HEK293 (cell line): ENCODE measurements at regions not wholly inside any gene's neighbourhood (a gene's known extent, or its start where the extent isn't known, plus 50 kb on each side); places are given as distances from the start of the nearest gene placed in this dataset.

Experiments used
- GLIS1 ChIP-seq: fragments of 450-650 bp; formaldehyde crosslinking; IDR thresholded peaks from 2 replicates; pipeline ENCODE4 v1.5.1; 2016; ENCODE audit warnings: missing biosample characterization, missing genetic modification characterization
- TF ChIP-seq, protein P1 (sequence below): fragments of 450-650 bp; formaldehyde crosslinking; IDR thresholded peaks from 2 replicates; pipeline ENCODE4 v1.5.1; 2016; ENCODE audit warnings: missing biosample characterization, missing genetic modification characterization, low read depth
- TF ChIP-seq, protein P2 (sequence below): fragments of 450-650 bp; formaldehyde crosslinking; IDR thresholded peaks from 2 replicates; pipeline ENCODE4 v1.5.1; 2016; ENCODE audit warnings: missing biosample characterization, missing genetic modification characterization

DNA sequence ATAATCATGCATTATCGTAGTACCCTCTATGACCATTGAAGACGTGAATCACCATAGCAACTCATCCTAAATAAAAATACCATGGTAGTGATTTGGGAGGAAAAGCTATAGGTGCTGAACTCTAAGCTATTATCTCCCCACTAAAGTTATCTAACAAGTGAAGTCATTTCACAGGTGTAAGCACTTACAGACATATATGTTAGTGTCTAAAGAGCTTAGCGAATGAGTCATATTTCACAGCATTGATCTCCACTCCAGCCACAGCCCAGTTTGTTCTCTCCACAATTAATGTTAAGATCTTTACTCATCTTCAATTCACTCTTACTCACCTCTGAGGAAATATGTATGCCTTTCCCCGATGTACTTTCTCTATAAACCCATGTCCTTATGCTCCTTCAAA lies 57.0 kb downstream of the DCAF8L1 start:
- TF ChIP-seq GLIS1 (tag by site-specific recombination): no peak
- TF ChIP-seq, protein P1, sequence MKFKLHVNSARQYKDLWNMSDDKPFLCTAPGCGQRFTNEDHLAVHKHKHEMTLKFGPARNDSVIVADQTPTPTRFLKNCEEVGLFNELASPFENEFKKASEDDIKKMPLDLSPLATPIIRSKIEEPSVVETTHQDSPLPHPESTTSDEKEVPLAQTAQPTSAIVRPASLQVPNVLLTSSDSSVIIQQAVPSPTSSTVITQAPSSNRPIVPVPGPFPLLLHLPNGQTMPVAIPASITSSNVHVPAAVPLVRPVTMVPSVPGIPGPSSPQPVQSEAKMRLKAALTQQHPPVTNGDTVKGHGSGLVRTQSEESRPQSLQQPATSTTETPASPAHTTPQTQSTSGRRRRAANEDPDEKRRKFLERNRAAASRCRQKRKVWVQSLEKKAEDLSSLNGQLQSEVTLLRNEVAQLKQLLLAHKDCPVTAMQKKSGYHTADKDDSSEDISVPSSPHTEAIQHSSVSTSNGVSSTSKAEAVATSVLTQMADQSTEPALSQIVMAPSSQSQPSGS (tag by site-specific recombination): no peak
- TF ChIP-seq, protein P2, sequence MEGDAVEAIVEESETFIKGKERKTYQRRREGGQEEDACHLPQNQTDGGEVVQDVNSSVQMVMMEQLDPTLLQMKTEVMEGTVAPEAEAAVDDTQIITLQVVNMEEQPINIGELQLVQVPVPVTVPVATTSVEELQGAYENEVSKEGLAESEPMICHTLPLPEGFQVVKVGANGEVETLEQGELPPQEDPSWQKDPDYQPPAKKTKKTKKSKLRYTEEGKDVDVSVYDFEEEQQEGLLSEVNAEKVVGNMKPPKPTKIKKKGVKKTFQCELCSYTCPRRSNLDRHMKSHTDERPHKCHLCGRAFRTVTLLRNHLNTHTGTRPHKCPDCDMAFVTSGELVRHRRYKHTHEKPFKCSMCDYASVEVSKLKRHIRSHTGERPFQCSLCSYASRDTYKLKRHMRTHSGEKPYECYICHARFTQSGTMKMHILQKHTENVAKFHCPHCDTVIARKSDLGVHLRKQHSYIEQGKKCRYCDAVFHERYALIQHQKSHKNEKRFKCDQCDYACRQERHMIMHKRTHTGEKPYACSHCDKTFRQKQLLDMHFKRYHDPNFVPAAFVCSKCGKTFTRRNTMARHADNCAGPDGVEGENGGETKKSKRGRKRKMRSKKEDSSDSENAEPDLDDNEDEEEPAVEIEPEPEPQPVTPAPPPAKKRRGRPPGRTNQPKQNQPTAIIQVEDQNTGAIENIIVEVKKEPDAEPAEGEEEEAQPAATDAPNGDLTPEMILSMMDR: no peak
